CD4-positive, alpha-beta T cell (primary cell): ENCODE measurements at regions not wholly inside any gene's neighbourhood (a gene's known extent, or its start where the extent isn't known, plus 50 kb on each side); places are given as distances from the start of the nearest gene placed in this dataset.

Experiments
- ATAC-seq: fragments of 200-7000 bp; cut with Tn5 transposase; one replicate; pipeline ENCODE4 v1.10.0; 2022; ENCODE audit warnings: mild to moderate bottlenecking; ENCODE audit not compliant: poor library complexity
- CTCF ChIA-PET: fragments of 350-600 bp; sonication (Branson Sonifier 250); formaldehyde crosslinking; loops from one replicate; lab custom pipeline; 2021; ENCODE audit warnings: antibody characterized with exemption, inconsistent platforms; lab: Charles Lee
- POLR2A ChIA-PET: fragments of 350-600 bp; sonication (Branson Sonifier 250); formaldehyde crosslinking; loops from one replicate; lab custom pipeline; 2021; ENCODE audit warnings: antibody characterized with exemption, inconsistent platforms; lab: Charles Lee
- DNase-seq, 14 experiments: peaks; one replicate each; pipeline ENCODE4 v3.0.0-alpha.2; 2013 to 2020; ENCODE audit warnings: mixed read lengths in 2 of 14
- H3K27ac ChIP-seq, 2 donors: one replicate each; pipeline versions ENCODE4 v1.5.1 to v1.7.0; 2013; ENCODE audit warnings: low read length in 2 of 2, low read depth in 1 of 2, mild to moderate bottlenecking in 1 of 2
- H3K27me3 ChIP-seq, 2 experiments: 1 replicate in 1 of 2; 2 replicates in 1 of 2; pipeline versions ENCODE4 v1.6.1 to v1.7.0; 2013; ENCODE audit warnings: low read length in 2 of 2, control low read depth in 1 of 2, mild to moderate bottlenecking in 1 of 2, moderate library complexity in 1 of 2; ENCODE audit not compliant: insufficient read depth in 2 of 2, control insufficient read depth in 1 of 2
- H3K36me3 ChIP-seq: one replicate; pipeline ENCODE4 v1.6.1; 2013; ENCODE audit warnings: low read length, control low read depth; ENCODE audit not compliant: insufficient read depth
- H3K4me1 ChIP-seq: one replicate; pipeline ENCODE4 v1.6.1; 2013; ENCODE audit warnings: low read length, control low read depth; ENCODE audit not compliant: insufficient read depth
- H3K4me3 ChIP-seq: one replicate; pipeline ENCODE4 v1.5.1; 2013; ENCODE audit warnings: mild to moderate bottlenecking, low read length, moderate library complexity
- H3K9me3 ChIP-seq, 2 experiments: 1 replicate in 1 of 2; 2 replicates in 1 of 2; pipeline versions ENCODE4 v1.6.1 to v1.7.0; 2013; ENCODE audit warnings: low read length in 2 of 2, mild to moderate bottlenecking in 2 of 2, control low read depth in 1 of 2, moderate library complexity in 1 of 2; ENCODE audit not compliant: control insufficient read depth in 1 of 2, insufficient read depth in 1 of 2
- H3K27ac Mint-ChIP-seq: one replicate; pipeline ENCODE4 v1.8.0; 2020; ENCODE audit warnings: mixed read lengths
- H3K27me3 Mint-ChIP-seq: one replicate; pipeline ENCODE4 v1.8.0; 2021; ENCODE audit warnings: mixed read lengths
- H3K36me3 Mint-ChIP-seq: one replicate; pipeline ENCODE4 v1.8.0; 2021; ENCODE audit warnings: low read depth, mixed read lengths
- H3K4me1 Mint-ChIP-seq: one replicate; pipeline ENCODE4 v1.8.0; 2021; ENCODE audit warnings: low read depth, mixed read lengths
- H3K4me3 Mint-ChIP-seq: one replicate; pipeline ENCODE4 v1.8.0; 2020; ENCODE audit warnings: mild to moderate bottlenecking, mixed read lengths
- H3K9me3 Mint-ChIP-seq: one replicate; pipeline ENCODE4 v1.8.0; 2020; ENCODE audit warnings: mixed read lengths
- CTCF ChIP-seq: fragments of 200-600 bp; IDR thresholded peaks from one replicate; pipeline ENCODE4 v1.8.0; 2022; ENCODE audit warnings: antibody characterized with exemption, mild to moderate bottlenecking
- intact Hi-C, 2 experiments: fragments of 100-400 bp; cut with DNase I in 1 of 2; cut with micrococcal nuclease in 1 of 2; formaldehyde crosslinking; loops; one replicate each; pipeline versions ENCODE4 v1.15.1 to v1.9.0; 2023 to 2025; cut with DNase I, micrococcal nuclease

- H3K27ac Mint-ChIP-seq: no peak overlapping the region
- H3K9me3 Mint-ChIP-seq: no peaks in the 10 kb centered on the region
- no peaks in the 10 kb centered on the region for H3K9me3 ChIP-seq
- intact Hi-C loops: no loop called here
- no peak overlapping the region for H3K4me3 ChIP-seq
- no peak for TF ChIP-seq CTCF
- peaks cover 13% of the 10 kb centered on the region for H3K36me3 Mint-ChIP-seq
- no peak for ATAC-seq
- POLR2A ChIA-PET: no interaction called here
- no peak overlapping the region for H3K4me3 Mint-ChIP-seq
- H3K36me3 ChIP-seq: peaks cover 8% of the 10 kb centered on the region
- H3K27me3 Mint-ChIP-seq: no peaks in the 10 kb centered on the region
- H3K27me3 ChIP-seq: no peaks in the 10 kb centered on the region
- H3K4me1 ChIP-seq: no peaks in the 10 kb centered on the region
- DNase-seq: no peak
- H3K27ac ChIP-seq: no peak overlapping the region
- H3K4me1 Mint-ChIP-seq: no peaks in the 10 kb centered on the region
- CTCF ChIA-PET: no interaction called here
Observed at GRCh38 chr6:154887051-154887450, 108.1 kb upstream of the TIAM2 start.

GRCh38 chr6:154888421-154889295 is 106.5 kb upstream of the TIAM2 start:
- H3K27ac ChIP-seq: no peak overlapping the region
- no peaks in the 10 kb centered on the region for H3K27me3 ChIP-seq
- ATAC-seq (no peak), DNase-seq (no peak)
- Mint-ChIP-seq H3K9me3 (no peaks in the 10 kb centered on the region), H3K27me3 (no peaks in the 10 kb centered on the region), H3K4me3 (no peak overlapping the region), H3K4me1 (no peaks in the 10 kb centered on the region), H3K36me3 (peaks cover 1% of the 10 kb centered on the region), H3K27ac (no peak overlapping the region)
- intact Hi-C loops: no loop called here
- ChIA-PET POLR2A (interaction anchor here (0.5 kb wide), 1 partner anchor 189 kb away, joined by 3 read pairs; no protein-coding TSS in a partner anchor), CTCF (no interaction called here)
- H3K9me3 ChIP-seq: no peaks in the 10 kb centered on the region
- no peak overlapping the region for H3K4me3 ChIP-seq
- TF ChIP-seq CTCF: no peak
- no peaks in the 10 kb centered on the region for H3K4me1 ChIP-seq
- peaks cover 5% of the 10 kb centered on the region for H3K36me3 ChIP-seq

- intact Hi-C loops: no loop called here
- DNase-seq: no peak
- Histone ChIP-seq H3K4me3 (no peak overlapping the region), H3K27ac (no peak overlapping the region), H3K4me1 (no peaks in the 10 kb centered on the region), H3K27me3 (no peaks in the 10 kb centered on the region), H3K36me3 (no peaks in the 10 kb centered on the region), H3K9me3 (no peaks in the 10 kb centered on the region)
- ChIA-PET POLR2A (no interaction called here), CTCF (interaction anchor here (0.6 to 1.4 kb wide), 2 partner anchors 20 to 215 kb away, joined by 3 read pairs; no protein-coding TSS in a partner anchor)
- Mint-ChIP-seq H3K9me3 (no peaks in the 10 kb centered on the region), H3K4me3 (no peak overlapping the region), H3K36me3 (peaks cover 13% of the 10 kb centered on the region), H3K27ac (no peak overlapping the region), H3K27me3 (no peaks in the 10 kb centered on the region), H3K4me1 (no peaks in the 10 kb centered on the region)
- no peak for TF ChIP-seq CTCF
- no peak for ATAC-seq
Observed at GRCh38 chr6:154890874-154891273, 104.2 kb upstream of the TIAM2 start.
